ENCODE measurements at regions not wholly inside any gene's neighbourhood (a gene's known extent, or its start where the extent isn't known, plus 50 kb on each side); places are given as distances from the start of the nearest gene placed in this dataset.

GRCh38 chr3:103796068-103796467 lies 1361.3 kb downstream of the ZPLD1 start:
- TF ChIP-seq POLR2A (IDR thresholded peaks at IDR 0.05; ENCODE audit: low read depth), result no peak
- TF ChIP-seq, protein P1, sequence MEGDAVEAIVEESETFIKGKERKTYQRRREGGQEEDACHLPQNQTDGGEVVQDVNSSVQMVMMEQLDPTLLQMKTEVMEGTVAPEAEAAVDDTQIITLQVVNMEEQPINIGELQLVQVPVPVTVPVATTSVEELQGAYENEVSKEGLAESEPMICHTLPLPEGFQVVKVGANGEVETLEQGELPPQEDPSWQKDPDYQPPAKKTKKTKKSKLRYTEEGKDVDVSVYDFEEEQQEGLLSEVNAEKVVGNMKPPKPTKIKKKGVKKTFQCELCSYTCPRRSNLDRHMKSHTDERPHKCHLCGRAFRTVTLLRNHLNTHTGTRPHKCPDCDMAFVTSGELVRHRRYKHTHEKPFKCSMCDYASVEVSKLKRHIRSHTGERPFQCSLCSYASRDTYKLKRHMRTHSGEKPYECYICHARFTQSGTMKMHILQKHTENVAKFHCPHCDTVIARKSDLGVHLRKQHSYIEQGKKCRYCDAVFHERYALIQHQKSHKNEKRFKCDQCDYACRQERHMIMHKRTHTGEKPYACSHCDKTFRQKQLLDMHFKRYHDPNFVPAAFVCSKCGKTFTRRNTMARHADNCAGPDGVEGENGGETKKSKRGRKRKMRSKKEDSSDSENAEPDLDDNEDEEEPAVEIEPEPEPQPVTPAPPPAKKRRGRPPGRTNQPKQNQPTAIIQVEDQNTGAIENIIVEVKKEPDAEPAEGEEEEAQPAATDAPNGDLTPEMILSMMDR (IDR thresholded peaks at IDR 0.05), result no peak
